GM12878 (cell line): ENCODE measurements at regions not wholly inside any gene's neighbourhood (a gene's known extent, or its start where the extent isn't known, plus 50 kb on each side); places are given as distances from the start of the nearest gene placed in this dataset.

Experiments used
- ATAC-seq: fragments of 200-7000 bp; cut with Tn5 transposase; 3 replicates; pipeline ENCODE4 v1.9.1; 2020; ENCODE audit warnings: mild to moderate bottlenecking, moderate library complexity
- BruUV-seq: library from RNA; stranded (reverse); fragments of 400-500 nt; replicated peaks from 2 replicates; lab custom pipeline; 2021; lab: Mats Ljungman, UMichigan
- CTCF ChIA-PET: fragments of 300-600 bp; sonication (Branson Sonifier 250); formaldehyde crosslinking; extraction: SDS; loops from one replicate; lab custom pipeline; 2021; ENCODE audit warnings: inconsistent platforms; lab: Yijun Ruan, JAX
- POLR2A ChIA-PET: fragments of 350-600 bp; formaldehyde crosslinking; extraction: SDS; loops from one replicate; lab custom pipeline; 2021; ENCODE audit warnings: inconsistent platforms; lab: Charles Lee
- RAD21 ChIA-PET: fragments of 300-600 bp; sonication (Branson Sonifier 250); formaldehyde crosslinking; loops from one replicate; lab custom pipeline; 2023; ENCODE audit warnings: antibody characterized with exemption; ENCODE audit not compliant: unreplicated experiment; lab: Charles Lee
- SMC1A ChIA-PET: fragments of 300-600 bp; sonication (Branson Sonifier 250); formaldehyde crosslinking; loops from one replicate; lab custom pipeline; 2023; ENCODE audit not compliant: unreplicated experiment, uncharacterized antibody; lab: Charles Lee
- DNase-seq: peaks from one replicate; pipeline ENCODE4 v3.0.0-alpha.2; 2011; ENCODE audit warnings: low read depth, low spot score
- FAIRE-seq: peaks from 3 replicates; lab custom pipeline; 2011; peaks lifted over from hg19 to GRCh38; lab: Jason Lieb, UNC
- H2AFZ ChIP-seq: 2 replicates; pipeline ENCODE4 v1.6.0; 2011; ENCODE audit warnings: low read depth, low read length, control low read depth; ENCODE audit not compliant: control insufficient read depth
- H3K27ac ChIP-seq: 2 replicates; pipeline ENCODE4 v1.5.1; 2011; ENCODE audit warnings: control low read depth; ENCODE audit not compliant: control insufficient read depth, insufficient read depth
- H3K27me3 ChIP-seq, 2 experiments: replicated peaks in 1 of 2; 2 replicates each; pipeline versions ENCODE4 v1.6.0 to v1.6.1; 2011; ENCODE audit warnings: low read length in 1 of 2; ENCODE audit not compliant: control insufficient read depth in 2 of 2, insufficient read depth in 2 of 2
- H3K36me3 ChIP-seq, 2 experiments: 2 replicates each; pipeline ENCODE4 v1.5.1; 2011; ENCODE audit warnings: low read length in 1 of 2; ENCODE audit not compliant: control insufficient read depth in 2 of 2, insufficient read depth in 2 of 2
- H3K4me1 ChIP-seq: 2 replicates; pipeline ENCODE4 v1.6.1; 2011; ENCODE audit warnings: mild to moderate bottlenecking, low read length, moderate library complexity, mixed read lengths; ENCODE audit not compliant: control insufficient read depth, insufficient read depth
- H3K4me2 ChIP-seq: 2 replicates; pipeline ENCODE4 v1.6.0; 2011; ENCODE audit warnings: control low read depth; ENCODE audit not compliant: control insufficient read depth, insufficient read depth
- H3K4me3 ChIP-seq: fragments of 200-600 bp; sonication (generic); 2 replicates; pipeline ENCODE4 v1.5.1; 2016
- H3K79me2 ChIP-seq: 2 replicates; pipeline ENCODE4 v1.6.0; 2011; ENCODE audit warnings: low read length; ENCODE audit not compliant: control insufficient read depth, insufficient read depth
- H3K9ac ChIP-seq: 2 replicates; pipeline ENCODE4 v1.8.0; 2011; ENCODE audit warnings: low read length, control low read depth, mixed read lengths; ENCODE audit not compliant: control insufficient read depth, insufficient read depth
- H3K9me3 ChIP-seq: replicated peaks from 3 replicates; pipeline ENCODE4 v1.5.1; 2011; ENCODE audit warnings: mild to moderate bottlenecking, low read length; ENCODE audit not compliant: control insufficient read depth, insufficient read depth
- H4K20me1 ChIP-seq: 2 replicates; pipeline ENCODE4 v1.6.0; 2011; ENCODE audit not compliant: control insufficient read depth, insufficient read depth
- BRCA1 ChIP-seq: IDR thresholded peaks from 2 replicates; pipeline ENCODE4 v1.6.1; 2011; ENCODE audit warnings: low read depth, low read length, improper control_type of control experiment
- CEBPB ChIP-seq, 2 experiments: fragments of 150-350 bp in 1 of 2; IDR thresholded peaks; 2 replicates each; pipeline ENCODE4 v1.6.1; 2012 to 2014; ENCODE audit warnings: low read depth in 2 of 2, low read length in 2 of 2, borderline replicate concordance in 1 of 2, inconsistent platforms in 1 of 2
- CREM ChIP-seq: IDR thresholded peaks from 2 replicates; pipeline ENCODE4 v1.6.1; 2014; ENCODE audit warnings: antibody characterized with exemption, low read depth
- HCFC1 ChIP-seq: fragments of 150-350 bp; IDR thresholded peaks from 2 replicates; pipeline ENCODE4 v1.6.1; 2014; ENCODE audit warnings: low read length
- LARP7 ChIP-seq: fragments of 450-650 bp; IDR thresholded peaks from 2 replicates; pipeline ENCODE4 v1.6.1; 2017; ENCODE audit warnings: mild to moderate bottlenecking
- NFYA ChIP-seq: IDR thresholded peaks from 2 replicates; pipeline ENCODE4 v1.6.1; 2011; ENCODE audit warnings: low read depth, mild to moderate bottlenecking, low read length, improper control_type of control experiment, borderline replicate concordance
- NR2C2 ChIP-seq: IDR thresholded peaks from 2 replicates; pipeline ENCODE4 v1.6.1; 2011; ENCODE audit warnings: borderline replicate concordance, low read depth; ENCODE audit not compliant: control insufficient read depth, insufficient read length
- POLR2AphosphoS5 ChIP-seq: IDR thresholded peaks from 2 replicates; pipeline ENCODE4 v1.6.1; 2011; ENCODE audit warnings: mild to moderate bottlenecking, low read length, inconsistent platforms
- RAD21 ChIP-seq: IDR thresholded peaks from 2 replicates; pipeline ENCODE4 v1.6.1; 2011; ENCODE audit warnings: mild to moderate bottlenecking, low read depth, low read length, moderate library complexity; ENCODE audit not compliant: insufficient read depth
- ZNF384 ChIP-seq: IDR thresholded peaks from 2 replicates; pipeline ENCODE4 v1.6.1; 2012; ENCODE audit warnings: low read depth, mild to moderate bottlenecking, low read length, improper control_type of control experiment, borderline replicate concordance
- WGBS: methylation state at CpG from one replicate; pipeline ENCODE4 v1.1.6; 2016; ENCODE audit warnings: low lambda C conversion rate; ENCODE audit not compliant: insufficient replicate concordance, insufficient coverage; ENCODE audit errors: missing lambda C conversion rate; 5-methylcytosine and 5-hydroxymethylcytosine counted together
- in situ Hi-C: fragments of 300-500 bp; cut with MboI; formaldehyde crosslinking; loops from 9 replicates; pipeline ENCODE4 v1.14.3; 2018; ENCODE audit warnings: mixed read lengths
- intact Hi-C: fragments of 100-400 bp; cut with micrococcal nuclease; formaldehyde crosslinking; loops from one replicate; pipeline ENCODE4 v1.14.2; 2022; ENCODE audit not compliant: unreplicated experiment

DNA sequence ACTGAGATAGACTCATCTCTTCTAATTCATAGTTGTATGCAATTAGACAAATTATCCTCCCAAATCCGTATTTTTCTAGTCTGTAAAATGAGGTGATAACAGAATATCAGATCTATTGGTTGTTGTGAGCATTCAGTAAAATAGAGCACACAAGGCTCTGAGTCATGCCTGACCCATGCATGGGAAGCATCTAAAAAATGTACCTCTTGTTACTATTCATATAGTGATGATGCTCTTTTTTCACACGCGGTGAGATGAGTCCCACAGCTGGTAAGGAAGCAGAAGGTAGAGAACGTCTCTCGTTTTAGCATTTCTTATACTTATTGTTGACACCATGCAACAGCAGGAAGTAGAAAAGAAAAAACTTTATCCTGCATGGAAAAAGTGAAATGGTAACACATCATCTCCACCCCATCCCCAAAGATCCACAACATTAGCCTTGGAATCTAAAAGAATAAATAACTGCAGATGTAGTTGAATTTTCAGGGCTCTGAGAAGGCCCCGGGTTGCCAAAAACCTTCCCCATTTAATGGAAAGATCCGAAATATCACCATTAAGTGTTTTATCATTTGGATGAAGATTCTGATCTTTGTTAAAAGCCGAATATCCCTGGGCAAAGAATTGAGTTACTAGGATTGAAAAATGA, 215.6 kb downstream of the TMEM114 start:
- no peaks in the 10 kb centered on the region for H3K36me3 ChIP-seq
- in situ Hi-C loops: loop anchor here (25.0 kb wide), 2 partner anchors 363 to 613 kb away; no protein-coding TSS in a partner anchor
- no peaks in the 10 kb centered on the region for H4K20me1 ChIP-seq
- RAD21 ChIA-PET: no interaction called here
- 32% methylated on average over 8 of the region's 8 CpGs for WGBS
- intact Hi-C loops: no loop called here
- no peaks in the 10 kb centered on the region for H3K9me3 ChIP-seq
- SMC1A ChIA-PET: no interaction called here
- ATAC-seq: no peak
- no peak for DNase-seq
- no peak overlapping the region for H3K27ac ChIP-seq
- H3K79me2 ChIP-seq: no peaks in the 10 kb centered on the region
- H3K4me3 ChIP-seq: no peak overlapping the region
- BruUV-seq: no TSS peak
- H3K9ac ChIP-seq: no peak overlapping the region
- H2AFZ ChIP-seq: no peak overlapping the region
- POLR2A ChIA-PET: no interaction called here
- CTCF ChIA-PET: no interaction called here
- H3K4me2 ChIP-seq: no peak overlapping the region
- FAIRE-seq: no peak
- TF ChIP-seq HCFC1: no peak
- no peak for TF ChIP-seq CREM
- no peak for TF ChIP-seq ZNF384
- TF ChIP-seq LARP7: no peak
- TF ChIP-seq RAD21: no peak
- no peak for TF ChIP-seq BRCA1
- no peak for TF ChIP-seq NR2C2
- no peak for TF ChIP-seq NFYA
- no peak for TF ChIP-seq POLR2AphosphoS5
- TF ChIP-seq CEBPB (IDR thresholded peaks at IDR 0.05; ENCODE audit: borderline replicate concordance in 1 of 2, low read depth in 2 of 2, low read length in 2 of 2): no peak
- no peaks in the 10 kb centered on the region for H3K27me3 ChIP-seq
- no peaks in the 10 kb centered on the region for H3K4me1 ChIP-seq
